SK-N-SH treated with all-trans-retinoic acid at 6 μM for 48 hours (cell line): ENCODE measurements at regions not wholly inside any gene's neighbourhood (a gene's known extent, or its start where the extent isn't known, plus 50 kb on each side); places are given as distances from the start of the nearest gene placed in this dataset.

Experiments used
- ATAC-seq: fragments of 200-7000 bp; cut with Tn5 transposase; 3 replicates; pipeline ENCODE4 v1.9.1; 2020; ENCODE audit warnings: mild to moderate bottlenecking, moderate library complexity
- BACH2 ChIP-seq: fragments of 250-450 bp; sonication (Bioruptor Pico); IDR thresholded peaks from 2 replicates; pipeline ENCODE4 v1.9.0; 2021; ENCODE audit warnings: mild to moderate bottlenecking, borderline replicate concordance
- CSDC2 ChIP-seq: fragments of 250-450 bp; sonication (Bioruptor Pico); IDR thresholded peaks from 2 replicates; pipeline ENCODE4 v1.5.0; 2020; ENCODE audit warnings: mild to moderate bottlenecking, moderate library complexity
- CSRNP3 ChIP-seq: fragments of 250-450 bp; sonication (Bioruptor Pico); IDR thresholded peaks from 2 replicates; pipeline ENCODE4 v1.5.1; 2021; ENCODE audit warnings: mild to moderate bottlenecking, moderate library complexity
- ESRRG ChIP-seq: fragments of 250-450 bp; sonication (Bioruptor Pico); IDR thresholded peaks from 2 replicates; pipeline ENCODE4 v1.6.1; 2021; ENCODE audit warnings: mild to moderate bottlenecking
- GLIS3 ChIP-seq: fragments of 250-450 bp; sonication (Bioruptor Pico); IDR thresholded peaks from 2 replicates; pipeline ENCODE4 v1.5.0; 2020; ENCODE audit warnings: mild to moderate bottlenecking, moderate library complexity
- ISL1 ChIP-seq: fragments of 250-450 bp; sonication (Bioruptor Pico); IDR thresholded peaks from 2 replicates; pipeline ENCODE4 v2.1.2; 2022; ENCODE audit warnings: mild to moderate bottlenecking, moderate library complexity
- OSR1 ChIP-seq: fragments of 250-450 bp; sonication (Bioruptor Pico); IDR thresholded peaks from 2 replicates; pipeline ENCODE4 v1.8.0; 2022; ENCODE audit warnings: moderate library complexity, mild to moderate bottlenecking, inconsistent platforms
- RARB ChIP-seq: fragments of 250-450 bp; sonication (Bioruptor Pico); IDR thresholded peaks from 2 replicates; pipeline ENCODE4 v1.8.0; 2021; ENCODE audit warnings: mild to moderate bottlenecking, moderate library complexity
- SNAI2 ChIP-seq: fragments of 250-450 bp; sonication (Bioruptor Pico); IDR thresholded peaks from 2 replicates; pipeline ENCODE4 v1.5.0; 2020; ENCODE audit warnings: mild to moderate bottlenecking, moderate library complexity
- TCF4 ChIP-seq: fragments of 250-450 bp; sonication (Bioruptor Pico); IDR thresholded peaks from 2 replicates; pipeline ENCODE4 v1.8.0; 2021; ENCODE audit warnings: mild to moderate bottlenecking, moderate library complexity, borderline replicate concordance
- TOX ChIP-seq: fragments of 250-450 bp; sonication (Bioruptor Pico); IDR thresholded peaks from 2 replicates; pipeline ENCODE4 v1.8.0; 2021; ENCODE audit warnings: mild to moderate bottlenecking, moderate library complexity, borderline replicate concordance
- ZC3H10 ChIP-seq: fragments of 250-450 bp; sonication (Bioruptor Pico); IDR thresholded peaks from 2 replicates; pipeline ENCODE4 v1.5.1; 2021; ENCODE audit warnings: mild to moderate bottlenecking, moderate library complexity
- ZFP3 ChIP-seq: fragments of 250-450 bp; sonication (Bioruptor Pico); IDR thresholded peaks from 2 replicates; pipeline ENCODE4 v1.5.0; 2020; ENCODE audit warnings: mild to moderate bottlenecking, moderate library complexity
- ZFP30 ChIP-seq: fragments of 450-650 bp; formaldehyde crosslinking; IDR thresholded peaks from 2 replicates; pipeline ENCODE4 v1.5.0; 2022; ENCODE audit warnings: mild to moderate bottlenecking, moderate library complexity
- ZNF565 ChIP-seq: fragments of 450-650 bp; formaldehyde crosslinking; conservative IDR thresholded peaks from 2 replicates; pipeline ENCODE4 v1.5.0; 2020; ENCODE audit warnings: low read depth, mild to moderate bottlenecking, moderate library complexity
- ZNF70 ChIP-seq: fragments of 450-650 bp; formaldehyde crosslinking; IDR thresholded peaks from 2 replicates; pipeline ENCODE4 v1.5.0; 2020; ENCODE audit warnings: mild to moderate bottlenecking, moderate library complexity
- ZNF8 ChIP-seq: fragments of 450-650 bp; formaldehyde crosslinking; IDR thresholded peaks from 2 replicates; pipeline ENCODE4 v1.5.0; 2020; ENCODE audit warnings: mild to moderate bottlenecking, moderate library complexity
- TF ChIP-seq, protein P1 (sequence below): fragments of 250-450 bp; sonication (Bioruptor Pico); IDR thresholded peaks from 2 replicates; pipeline ENCODE4 v1.8.0; 2020; ENCODE audit warnings: mild to moderate bottlenecking, moderate library complexity, borderline replicate concordance
- TF ChIP-seq, protein P2 (sequence below): fragments of 250-450 bp; sonication (Bioruptor Pico); IDR thresholded peaks from 2 replicates; pipeline ENCODE4 v1.5.1; 2020; ENCODE audit warnings: low read depth, mild to moderate bottlenecking, moderate library complexity
- TF ChIP-seq, protein P3 (sequence below): fragments of 250-450 bp; sonication (Bioruptor Pico); IDR thresholded peaks from 2 replicates; pipeline ENCODE4 v1.8.0; 2021; ENCODE audit warnings: low read depth, mild to moderate bottlenecking, moderate library complexity, borderline replicate concordance
- TF ChIP-seq, protein P4 (sequence below): fragments of 250-450 bp; sonication (Bioruptor Pico); IDR thresholded peaks from 2 replicates; pipeline ENCODE4 v1.5.0; 2020; ENCODE audit warnings: mild to moderate bottlenecking, moderate library complexity

DNA sequence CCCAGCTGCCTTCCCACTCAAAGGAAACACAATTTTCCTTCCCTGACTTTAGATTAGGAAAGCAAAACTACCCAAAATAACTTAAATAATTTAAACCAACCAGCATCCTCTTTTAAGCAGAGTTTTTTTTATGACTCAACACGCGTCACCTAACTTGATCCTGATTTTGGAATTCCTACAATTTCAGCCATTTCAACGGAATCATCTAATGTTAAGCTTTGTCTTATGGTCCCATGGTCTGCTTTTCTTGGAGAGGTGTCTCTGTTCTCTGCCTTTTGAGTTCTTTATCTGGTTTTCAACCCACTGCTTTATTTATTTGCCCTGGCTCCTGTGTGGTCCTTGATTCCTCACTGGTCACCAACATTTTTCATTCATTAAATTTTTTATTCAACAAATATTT, 219.2 kb upstream of the ARHGEF26 start:
- no peak for ATAC-seq

DNA sequence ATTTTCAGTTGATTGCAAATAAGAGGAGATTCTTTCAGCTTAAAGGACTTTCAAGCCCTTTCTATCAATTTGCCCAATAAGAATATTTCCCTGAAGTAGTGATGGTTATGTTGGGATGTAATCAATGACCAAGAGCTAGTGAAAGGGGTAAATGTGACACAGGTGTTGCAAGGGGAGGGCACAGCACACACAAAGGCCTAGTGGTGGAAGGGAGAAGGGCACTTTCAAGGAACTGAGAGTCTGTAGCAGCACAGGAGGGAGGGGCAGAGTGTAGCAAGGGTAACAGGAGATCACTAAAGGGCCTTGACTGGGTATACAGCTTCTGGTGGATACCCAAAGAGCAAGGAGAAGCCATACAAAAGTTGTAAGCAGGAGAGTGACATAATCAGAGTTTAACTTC, 217.8 kb upstream of the ARHGEF26 start:
- ATAC-seq: no peak
- TF ChIP-seq SNAI2 (CRISPR knock-in tag): no peak
- no peak for TF ChIP-seq RARB
- no peak for TF ChIP-seq CSRNP3 (CRISPR knock-in tag)
- no peak for TF ChIP-seq GLIS3 (CRISPR knock-in tag)
- no peak for TF ChIP-seq ZNF70 (CRISPR knock-in tag)
- TF ChIP-seq, protein P1, sequence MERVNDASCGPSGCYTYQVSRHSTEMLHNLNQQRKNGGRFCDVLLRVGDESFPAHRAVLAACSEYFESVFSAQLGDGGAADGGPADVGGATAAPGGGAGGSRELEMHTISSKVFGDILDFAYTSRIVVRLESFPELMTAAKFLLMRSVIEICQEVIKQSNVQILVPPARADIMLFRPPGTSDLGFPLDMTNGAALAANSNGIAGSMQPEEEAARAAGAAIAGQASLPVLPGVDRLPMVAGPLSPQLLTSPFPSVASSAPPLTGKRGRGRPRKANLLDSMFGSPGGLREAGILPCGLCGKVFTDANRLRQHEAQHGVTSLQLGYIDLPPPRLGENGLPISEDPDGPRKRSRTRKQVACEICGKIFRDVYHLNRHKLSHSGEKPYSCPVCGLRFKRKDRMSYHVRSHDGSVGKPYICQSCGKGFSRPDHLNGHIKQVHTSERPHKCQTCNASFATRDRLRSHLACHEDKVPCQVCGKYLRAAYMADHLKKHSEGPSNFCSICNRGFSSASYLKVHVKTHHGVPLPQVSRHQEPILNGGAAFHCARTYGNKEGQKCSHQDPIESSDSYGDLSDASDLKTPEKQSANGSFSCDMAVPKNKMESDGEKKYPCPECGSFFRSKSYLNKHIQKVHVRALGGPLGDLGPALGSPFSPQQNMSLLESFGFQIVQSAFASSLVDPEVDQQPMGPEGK (CRISPR knock-in tag): no peak
- no peak for TF ChIP-seq ISL1 (CRISPR knock-in tag)
- TF ChIP-seq, protein P2, sequence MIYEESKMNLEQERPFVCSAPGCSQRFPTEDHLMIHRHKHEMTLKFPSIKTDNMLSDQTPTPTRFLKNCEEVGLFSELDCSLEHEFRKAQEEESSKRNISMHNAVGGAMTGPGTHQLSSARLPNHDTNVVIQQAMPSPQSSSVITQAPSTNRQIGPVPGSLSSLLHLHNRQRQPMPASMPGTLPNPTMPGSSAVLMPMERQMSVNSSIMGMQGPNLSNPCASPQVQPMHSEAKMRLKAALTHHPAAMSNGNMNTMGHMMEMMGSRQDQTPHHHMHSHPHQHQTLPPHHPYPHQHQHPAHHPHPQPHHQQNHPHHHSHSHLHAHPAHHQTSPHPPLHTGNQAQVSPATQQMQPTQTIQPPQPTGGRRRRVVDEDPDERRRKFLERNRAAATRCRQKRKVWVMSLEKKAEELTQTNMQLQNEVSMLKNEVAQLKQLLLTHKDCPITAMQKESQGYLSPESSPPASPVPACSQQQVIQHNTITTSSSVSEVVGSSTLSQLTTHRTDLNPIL (CRISPR knock-in tag): no peak
- no peak for TF ChIP-seq OSR1
- TF ChIP-seq TCF4 (CRISPR knock-in tag): no peak
- no peak for TF ChIP-seq ESRRG
- TF ChIP-seq ZNF565 (CRISPR knock-in tag): no peak

More for the DNA sequence above, 219.2 kb upstream of the ARHGEF26 start:
- TF ChIP-seq ESRRG (no peak), ZNF8 (CRISPR knock-in tag) (no peak), ZNF70 (CRISPR knock-in tag) (no peak), BACH2 (no peak), ZNF565 (CRISPR knock-in tag) (no peak), RARB (no peak), CSRNP3 (CRISPR knock-in tag) (no peak)

DNA sequence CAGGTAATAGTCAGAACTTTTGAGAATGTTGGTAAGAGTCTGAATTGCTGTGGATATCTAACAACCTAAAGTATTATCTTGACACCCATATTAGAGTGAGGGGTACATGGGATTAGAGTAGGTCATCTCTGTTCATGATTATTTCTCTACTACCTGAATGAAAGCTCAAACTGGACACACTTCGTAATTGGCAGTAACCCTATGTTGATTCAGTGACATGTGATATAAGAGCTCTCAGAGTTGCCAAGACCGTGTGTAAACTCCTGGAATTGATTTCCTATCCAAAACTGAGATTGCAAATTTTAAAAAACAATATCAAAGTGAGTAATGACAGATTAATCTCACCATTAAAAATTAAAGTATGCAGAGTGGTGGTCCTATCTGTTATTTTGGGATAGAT, 214.8 kb upstream of the ARHGEF26 start:
- no peak for ATAC-seq
- TF ChIP-seq ZC3H10: no peak
- TF ChIP-seq OSR1: no peak
- TF ChIP-seq ZNF8 (CRISPR knock-in tag): no peak
- no peak for TF ChIP-seq TOX (CRISPR knock-in tag)
- no peak for TF ChIP-seq ESRRG
- TF ChIP-seq RARB: no peak
- TF ChIP-seq ZFP30 (CRISPR knock-in tag): no peak
- no peak for TF ChIP-seq CSDC2 (CRISPR knock-in tag)
- no peak for TF ChIP-seq ZFP3 (CRISPR knock-in tag)
- TF ChIP-seq, protein P3, sequence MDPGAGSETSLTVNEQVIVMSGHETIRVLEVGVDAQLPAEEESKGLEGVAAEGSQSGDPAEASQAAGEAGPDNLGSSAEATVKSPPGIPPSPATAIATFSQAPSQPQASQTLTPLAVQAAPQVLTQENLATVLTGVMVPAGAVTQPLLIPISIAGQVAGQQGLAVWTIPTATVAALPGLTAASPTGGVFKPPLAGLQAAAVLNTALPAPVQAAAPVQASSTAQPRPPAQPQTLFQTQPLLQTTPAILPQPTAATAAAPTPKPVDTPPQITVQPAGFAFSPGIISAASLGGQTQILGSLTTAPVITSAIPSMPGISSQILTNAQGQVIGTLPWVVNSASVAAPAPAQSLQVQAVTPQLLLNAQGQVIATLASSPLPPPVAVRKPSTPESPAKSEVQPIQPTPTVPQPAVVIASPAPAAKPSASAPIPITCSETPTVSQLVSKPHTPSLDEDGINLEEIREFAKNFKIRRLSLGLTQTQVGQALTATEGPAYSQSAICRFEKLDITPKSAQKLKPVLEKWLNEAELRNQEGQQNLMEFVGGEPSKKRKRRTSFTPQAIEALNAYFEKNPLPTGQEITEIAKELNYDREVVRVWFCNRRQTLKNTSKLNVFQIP (CRISPR knock-in tag): no peak
- TF ChIP-seq GLIS3 (CRISPR knock-in tag): no peak
- TF ChIP-seq, protein P4, sequence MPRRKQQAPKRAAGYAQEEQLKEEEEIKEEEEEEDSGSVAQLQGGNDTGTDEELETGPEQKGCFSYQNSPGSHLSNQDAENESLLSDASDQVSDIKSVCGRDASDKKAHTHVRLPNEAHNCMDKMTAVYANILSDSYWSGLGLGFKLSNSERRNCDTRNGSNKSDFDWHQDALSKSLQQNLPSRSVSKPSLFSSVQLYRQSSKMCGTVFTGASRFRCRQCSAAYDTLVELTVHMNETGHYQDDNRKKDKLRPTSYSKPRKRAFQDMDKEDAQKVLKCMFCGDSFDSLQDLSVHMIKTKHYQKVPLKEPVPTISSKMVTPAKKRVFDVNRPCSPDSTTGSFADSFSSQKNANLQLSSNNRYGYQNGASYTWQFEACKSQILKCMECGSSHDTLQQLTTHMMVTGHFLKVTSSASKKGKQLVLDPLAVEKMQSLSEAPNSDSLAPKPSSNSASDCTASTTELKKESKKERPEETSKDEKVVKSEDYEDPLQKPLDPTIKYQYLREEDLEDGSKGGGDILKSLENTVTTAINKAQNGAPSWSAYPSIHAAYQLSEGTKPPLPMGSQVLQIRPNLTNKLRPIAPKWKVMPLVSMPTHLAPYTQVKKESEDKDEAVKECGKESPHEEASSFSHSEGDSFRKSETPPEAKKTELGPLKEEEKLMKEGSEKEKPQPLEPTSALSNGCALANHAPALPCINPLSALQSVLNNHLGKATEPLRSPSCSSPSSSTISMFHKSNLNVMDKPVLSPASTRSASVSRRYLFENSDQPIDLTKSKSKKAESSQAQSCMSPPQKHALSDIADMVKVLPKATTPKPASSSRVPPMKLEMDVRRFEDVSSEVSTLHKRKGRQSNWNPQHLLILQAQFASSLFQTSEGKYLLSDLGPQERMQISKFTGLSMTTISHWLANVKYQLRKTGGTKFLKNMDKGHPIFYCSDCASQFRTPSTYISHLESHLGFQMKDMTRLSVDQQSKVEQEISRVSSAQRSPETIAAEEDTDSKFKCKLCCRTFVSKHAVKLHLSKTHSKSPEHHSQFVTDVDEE (CRISPR knock-in tag): no peak
- TF ChIP-seq ZNF70 (CRISPR knock-in tag): no peak
- TF ChIP-seq ZNF565 (CRISPR knock-in tag): no peak
